Testis (tissue), 2 donors: ENCODE measurements at regions not wholly inside any gene's neighbourhood (a gene's known extent, or its start where the extent isn't known, plus 50 kb on each side); places are given as distances from the start of the nearest gene placed in this dataset.

Source experiments
- CTCF ChIP-seq, 3 experiments: fragments of 450-650 bp in 2 of 3; fragments of 200-600 bp in 1 of 3; sonication (generic) in 1 of 3; IDR thresholded peaks; one replicate each; pipeline ENCODE4 v1.5.1; 2016 to 2019; ENCODE audit warnings: antibody characterized with exemption in 3 of 3, mild to moderate bottlenecking in 2 of 3, moderate library complexity in 1 of 3
- POLR2A ChIP-seq: fragments of 450-650 bp; IDR thresholded peaks from one replicate; pipeline ENCODE4 v1.6.1; 2017; ENCODE audit warnings: antibody characterized with exemption, mild to moderate bottlenecking, moderate library complexity

- TF ChIP-seq POLR2A (no peak), CTCF (IDR thresholded peaks at IDR 0.05) (no peak)
Observed at GRCh38 chr18:22682720-22683119, 250.4 kb upstream of the RBBP8 start.
